Thyroid gland (tissue), 4 donors: ENCODE measurements at regions not wholly inside any gene's neighbourhood (a gene's known extent, or its start where the extent isn't known, plus 50 kb on each side); places are given as distances from the start of the nearest gene placed in this dataset.

Experiments used
- DNase-seq, 2 donors: peaks; one replicate each; pipeline ENCODE4 v3.0.0-alpha.2; 2019
- H3K27ac ChIP-seq, 3 donors: fragments of 200-600 bp; sonication (generic); 1 replicate in 2 of 3; 2 replicates in 1 of 3; pipeline ENCODE4 v1.5.1; 2016 to 2019; ENCODE audit warnings: mild to moderate bottlenecking in 1 of 3, moderate library complexity in 1 of 3
- H3K27me3 ChIP-seq: fragments of 200-600 bp; sonication (generic); one replicate; pipeline ENCODE4 v1.5.1; 2019
- H3K36me3 ChIP-seq, 2 donors: fragments of 200-600 bp; sonication (generic); one replicate each; pipeline ENCODE4 v1.5.1; 2016 to 2019
- H3K4me1 ChIP-seq, 2 donors: fragments of 200-600 bp; sonication (generic); one replicate each; pipeline ENCODE4 v1.5.1; 2017 to 2019
- H3K4me3 ChIP-seq, 3 donors: fragments of 200-600 bp; sonication (generic); replicated peaks in 1 of 3; 1 replicate in 2 of 3; 2 replicates in 1 of 3; pipeline ENCODE4 v1.5.1; 2016; ENCODE audit warnings: mild to moderate bottlenecking in 1 of 3
- H3K9me3 ChIP-seq: fragments of 200-600 bp; sonication (generic); one replicate; pipeline ENCODE4 v1.5.1; 2017
- CTCF ChIP-seq, 6 experiments: fragments of 200-600 bp in 3 of 6; fragments of 450-650 bp in 3 of 6; sonication (generic) in 3 of 6; IDR thresholded peaks; one replicate each; pipeline ENCODE4 v1.5.1; 2016 to 2019; ENCODE audit warnings: antibody characterized with exemption in 6 of 6, mild to moderate bottlenecking in 2 of 6, inconsistent platforms in 1 of 6, moderate library complexity in 1 of 6
- POLR2A ChIP-seq, 2 donors: fragments of 450-650 bp; IDR thresholded peaks; one replicate each; pipeline ENCODE4 v1.6.1; 2017; ENCODE audit warnings: antibody characterized with exemption in 2 of 2, mild to moderate bottlenecking in 2 of 2, moderate library complexity in 1 of 2
- WGBS, 2 donors: methylation state at CpG; one replicate each; pipeline ENCODE4 v1.1.5; 2017; 5-methylcytosine and 5-hydroxymethylcytosine counted together
- intact Hi-C: fragments of 100-400 bp; cut with DNase I; formaldehyde crosslinking; loops from one replicate; pipeline ENCODE4 v1.15.1; 2023

DNA sequence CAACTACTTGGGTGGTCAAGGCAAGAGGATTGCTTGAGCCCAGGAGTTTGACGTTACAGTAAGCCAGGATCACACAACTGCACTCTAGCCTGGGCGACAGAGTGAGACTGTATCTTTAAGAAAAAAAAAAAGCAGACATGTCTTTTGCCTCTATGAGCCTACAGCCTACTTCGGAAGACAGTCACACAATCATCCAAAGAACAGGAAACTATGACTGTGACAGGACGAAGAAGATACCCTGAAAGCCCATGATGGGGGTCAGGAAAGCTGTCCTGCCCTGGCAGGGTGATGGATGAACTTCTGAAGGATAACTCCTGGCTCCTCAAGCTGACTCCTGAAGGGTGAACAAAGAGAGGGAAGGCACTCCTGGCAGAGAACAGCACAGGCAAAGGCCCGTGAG is 251.7 kb upstream of the SIX2 start:
- Histone ChIP-seq H3K4me1 (peaks cover 24 to 27% of the 10 kb centered on the region in 2 donors), H3K36me3 (no peaks in the 10 kb centered on the region), H3K27me3 (no peaks in the 10 kb centered on the region), H3K27ac (no peak overlapping the region), H3K4me3 (no peak overlapping the region), H3K9me3 (no peaks in the 10 kb centered on the region)
- DNase-seq, result no peak
- TF ChIP-seq POLR2A (IDR thresholded peaks at IDR 0.05) (no peak), CTCF (IDR thresholded peaks at IDR 0.05) (no peak)
- intact Hi-C loops, result no loop called here
- 76 to 78% methylated on average over 4 to 5 of the region's 5 CpGs for WGBS, 2 donors

- H3K27me3 ChIP-seq, result no peaks in the 10 kb centered on the region
- intact Hi-C loops, result no loop called here
- no peak overlapping the region for H3K4me3 ChIP-seq
- no peaks in the 10 kb centered on the region for H3K36me3 ChIP-seq
- peak overlapping the region in 1 of 3 donors; percentile 25 for H3K27ac ChIP-seq
- no peaks in the 10 kb centered on the region for H3K9me3 ChIP-seq
- DNase-seq, result peak in 1 of 2 donors; percentile 42
- WGBS, 2 donors, result 38 to 59% methylated on average over 8 of the region's 8 CpGs
- no peak for TF ChIP-seq POLR2A (IDR thresholded peaks at IDR 0.05)
- no peak for TF ChIP-seq CTCF (IDR thresholded peaks at IDR 0.05)
- H3K4me1 ChIP-seq, result peaks cover 24 to 27% of the 10 kb centered on the region in 2 donors
Measured at GRCh38 chr2:45259547-45260160, 250.4 kb upstream of the SIX2 start.

GRCh38 chr2:45259138-45259537 is 249.9 kb upstream of the SIX2 start:
- Histone ChIP-seq H3K4me1 (peaks cover 24 to 27% of the 10 kb centered on the region in 2 donors), H3K27me3 (no peaks in the 10 kb centered on the region), H3K9me3 (no peaks in the 10 kb centered on the region), H3K36me3 (no peaks in the 10 kb centered on the region), H3K4me3 (no peak overlapping the region), H3K27ac (peak overlapping the region in 1 of 3 donors; percentile 25)
- intact Hi-C loops, result no loop called here
- peak; percentile 52 to 77 for DNase-seq
- 22 to 32% methylated on average over 7 to 8 of the region's 8 CpGs for WGBS, 2 donors
- TF ChIP-seq POLR2A (IDR thresholded peaks at IDR 0.05), result no peak
- no peak for TF ChIP-seq CTCF (IDR thresholded peaks at IDR 0.05)

DNA sequence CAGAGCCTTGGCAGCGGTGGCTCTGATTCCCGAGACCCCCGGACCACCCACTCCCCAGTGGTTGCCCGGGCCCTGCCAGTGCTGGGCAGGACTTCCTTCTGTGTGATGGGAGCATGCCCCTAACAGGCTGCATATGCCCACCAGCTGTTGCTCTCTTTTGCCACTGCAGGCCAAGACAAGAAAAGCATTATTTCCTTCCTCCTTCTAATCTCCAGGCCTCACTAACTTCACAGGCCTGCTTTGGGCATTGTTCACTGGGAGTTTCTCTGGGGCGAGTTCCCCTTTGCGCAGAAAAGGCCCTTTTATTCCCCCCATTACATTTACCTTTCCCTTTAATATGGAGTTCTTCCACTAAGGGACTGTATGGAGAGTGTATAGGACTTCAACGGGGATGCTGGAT is 249.1 kb upstream of the SIX2 start:
- no peak for DNase-seq
- Histone ChIP-seq H3K27me3 (no peaks in the 10 kb centered on the region), H3K36me3 (no peaks in the 10 kb centered on the region), H3K27ac (no peak overlapping the region), H3K9me3 (no peaks in the 10 kb centered on the region), H3K4me3 (no peak overlapping the region), H3K4me1 (peaks cover 24 to 27% of the 10 kb centered on the region in 2 donors)
- WGBS, 2 donors, result 78 to 81% methylated on average over 6 to 7 of the region's 7 CpGs
- intact Hi-C loops, result no loop called here
- TF ChIP-seq POLR2A (IDR thresholded peaks at IDR 0.05), result no peak
- no peak for TF ChIP-seq CTCF (IDR thresholded peaks at IDR 0.05)

- Histone ChIP-seq H3K4me3 (no peak overlapping the region), H3K27me3 (no peaks in the 10 kb centered on the region), H3K27ac (no peak overlapping the region), H3K36me3 (no peaks in the 10 kb centered on the region), H3K4me1 (peaks cover 24 to 27% of the 10 kb centered on the region in 2 donors), H3K9me3 (no peaks in the 10 kb centered on the region)
- intact Hi-C loops, result no loop called here
- 82 to 89% methylated on average over 11 of the region's 11 CpGs for WGBS, 2 donors
- TF ChIP-seq POLR2A (IDR thresholded peaks at IDR 0.05), result no peak
- TF ChIP-seq CTCF (IDR thresholded peaks at IDR 0.05), result no peak
- no peak for DNase-seq
Measured at GRCh38 chr2:45257820-45258219, 248.6 kb upstream of the SIX2 start.
